DOHH2 (cell line): ENCODE measurements at regions not wholly inside any gene's neighbourhood (a gene's known extent, or its start where the extent isn't known, plus 50 kb on each side); places are given as distances from the start of the nearest gene placed in this dataset.

Experiments used
- CTCF ChIP-seq: fragments of 200-600 bp; sonication (generic); IDR thresholded peaks from one replicate; pipeline ENCODE4 v1.5.1; 2014; ENCODE audit warnings: antibody characterized with exemption, mild to moderate bottlenecking, low read depth, low read length; ENCODE audit not compliant: poor library complexity, severe bottlenecking
- EZH2phosphoT487 ChIP-seq: fragments of 200-600 bp; sonication (generic); IDR thresholded peaks from 2 replicates; pipeline ENCODE4 v1.6.1; 2017; ENCODE audit warnings: borderline replicate concordance, mild to moderate bottlenecking, antibody characterized with exemption, low read length, moderate library complexity, mixed read lengths

- TF ChIP-seq CTCF, result no peak
- TF ChIP-seq EZH2phosphoT487, result no peak
These were observed 725.4 kb downstream of the INHBA start for GRCh38 chr7:40977533-40977932.
